Smooth muscle cell (in vitro differentiated cells): ENCODE measurements at regions not wholly inside any gene's neighbourhood (a gene's known extent, or its start where the extent isn't known, plus 50 kb on each side); places are given as distances from the start of the nearest gene placed in this dataset.

ENCODE experiments used
- DNase-seq: peaks from one replicate; lab custom pipeline; 2025; ENCODE audit not compliant: unreplicated experiment; lab: John Stamatoyannopoulos, UW
- H2AFZ ChIP-seq: fragments of 200-600 bp; sonication (generic); 2 replicates; pipeline ENCODE4 v1.6.0; 2016; ENCODE audit warnings: antibody characterized with exemption, low read depth, mild to moderate bottlenecking
- H3F3A ChIP-seq: fragments of 200-600 bp; sonication (generic); 2 replicates; pipeline ENCODE4 v1.6.0; 2017; ENCODE audit warnings: antibody characterized with exemption, low read depth
- H3K27ac ChIP-seq: fragments of 200-600 bp; sonication (generic); 2 replicates; pipeline ENCODE4 v1.5.1; 2016; ENCODE audit warnings: low read depth, mild to moderate bottlenecking
- H3K27me3 ChIP-seq: fragments of 200-600 bp; sonication (generic); 2 replicates; pipeline ENCODE4 v1.6.1; 2016; ENCODE audit warnings: low read depth, mild to moderate bottlenecking
- H3K36me3 ChIP-seq: fragments of 200-600 bp; sonication (generic); 2 replicates; pipeline ENCODE4 v1.5.1; 2016; ENCODE audit warnings: low read depth
- H3K4me1 ChIP-seq: fragments of 200-600 bp; sonication (generic); 2 replicates; pipeline ENCODE4 v1.5.1; 2016; ENCODE audit warnings: low read depth
- H3K4me2 ChIP-seq: fragments of 200-600 bp; sonication (generic); 2 replicates; pipeline ENCODE4 v1.6.0; 2016; ENCODE audit warnings: mild to moderate bottlenecking
- H3K4me3 ChIP-seq: fragments of 200-600 bp; sonication (generic); 2 replicates; pipeline ENCODE4 v1.5.1; 2016; ENCODE audit warnings: mild to moderate bottlenecking
- H3K79me2 ChIP-seq: fragments of 200-600 bp; sonication (generic); 2 replicates; pipeline ENCODE4 v1.6.0; 2016; ENCODE audit warnings: low read depth, mild to moderate bottlenecking
- H3K9ac ChIP-seq: fragments of 200-600 bp; sonication (generic); 2 replicates; pipeline ENCODE4 v1.6.0; 2016; ENCODE audit warnings: low read depth
- H3K9me3 ChIP-seq: fragments of 200-600 bp; sonication (generic); replicated peaks from 2 replicates; pipeline ENCODE4 v1.5.1; 2016; ENCODE audit warnings: low read depth
- H4K20me1 ChIP-seq: fragments of 200-600 bp; sonication (generic); 2 replicates; pipeline ENCODE4 v1.6.0; 2016; ENCODE audit warnings: low read depth
- WGBS: methylation state at CpG from one replicate; pipeline ENCODE4 v1.1.7; 2016; ENCODE audit warnings: low lambda C conversion rate; 5-methylcytosine and 5-hydroxymethylcytosine counted together
- TF ChIP-seq, protein P1 (sequence below): fragments of 200-600 bp; sonication (generic); IDR thresholded peaks from 2 replicates; pipeline ENCODE4 v1.5.1; 2017; ENCODE audit warnings: borderline replicate concordance, mild to moderate bottlenecking, antibody characterized with exemption; ENCODE audit not compliant: insufficient read depth, poor library complexity, severe bottlenecking

DNA sequence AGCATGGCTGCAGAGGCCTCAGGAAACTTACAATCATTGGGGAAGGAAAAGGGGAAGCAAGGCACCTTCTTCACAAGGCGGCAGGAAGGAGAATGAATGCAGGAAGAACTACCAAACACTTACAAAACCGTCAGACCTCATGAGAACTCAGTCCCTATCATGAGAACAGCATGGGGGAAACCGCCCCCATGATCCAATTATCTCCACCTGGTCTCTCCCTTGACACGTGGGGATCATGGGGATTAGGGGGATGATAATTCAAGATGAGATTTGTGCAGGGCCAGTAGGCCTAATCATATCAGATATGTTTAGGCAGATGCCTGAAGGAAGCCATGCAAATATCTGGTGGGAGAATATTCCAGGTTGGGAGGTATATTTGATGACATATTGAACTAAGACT is 1176.4 kb upstream of the CDH18 start:
- 84% methylated on average over 4 of the region's 4 CpGs for WGBS
- TF ChIP-seq, protein P1, sequence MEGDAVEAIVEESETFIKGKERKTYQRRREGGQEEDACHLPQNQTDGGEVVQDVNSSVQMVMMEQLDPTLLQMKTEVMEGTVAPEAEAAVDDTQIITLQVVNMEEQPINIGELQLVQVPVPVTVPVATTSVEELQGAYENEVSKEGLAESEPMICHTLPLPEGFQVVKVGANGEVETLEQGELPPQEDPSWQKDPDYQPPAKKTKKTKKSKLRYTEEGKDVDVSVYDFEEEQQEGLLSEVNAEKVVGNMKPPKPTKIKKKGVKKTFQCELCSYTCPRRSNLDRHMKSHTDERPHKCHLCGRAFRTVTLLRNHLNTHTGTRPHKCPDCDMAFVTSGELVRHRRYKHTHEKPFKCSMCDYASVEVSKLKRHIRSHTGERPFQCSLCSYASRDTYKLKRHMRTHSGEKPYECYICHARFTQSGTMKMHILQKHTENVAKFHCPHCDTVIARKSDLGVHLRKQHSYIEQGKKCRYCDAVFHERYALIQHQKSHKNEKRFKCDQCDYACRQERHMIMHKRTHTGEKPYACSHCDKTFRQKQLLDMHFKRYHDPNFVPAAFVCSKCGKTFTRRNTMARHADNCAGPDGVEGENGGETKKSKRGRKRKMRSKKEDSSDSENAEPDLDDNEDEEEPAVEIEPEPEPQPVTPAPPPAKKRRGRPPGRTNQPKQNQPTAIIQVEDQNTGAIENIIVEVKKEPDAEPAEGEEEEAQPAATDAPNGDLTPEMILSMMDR = no peak
- no peaks in the 10 kb centered on the region for H3K9me3 ChIP-seq
- H4K20me1 ChIP-seq = no peaks in the 10 kb centered on the region
- no peak overlapping the region for H3K4me3 ChIP-seq
- no peaks in the 10 kb centered on the region for H3F3A ChIP-seq
- no peak overlapping the region for H2AFZ ChIP-seq
- no peaks in the 10 kb centered on the region for H3K27me3 ChIP-seq
- no peak for DNase-seq
- no peaks in the 10 kb centered on the region for H3K36me3 ChIP-seq
- H3K79me2 ChIP-seq = no peaks in the 10 kb centered on the region
- H3K4me2 ChIP-seq = no peak overlapping the region
- no peak overlapping the region for H3K9ac ChIP-seq
- no peak overlapping the region for H3K27ac ChIP-seq
- H3K4me1 ChIP-seq = no peaks in the 10 kb centered on the region

- Histone ChIP-seq H3K4me1 (no peaks in the 10 kb centered on the region), H3K4me3 (no peak overlapping the region), H2AFZ (no peak overlapping the region), H3K27ac (no peak overlapping the region), H3K36me3 (no peaks in the 10 kb centered on the region), H3K9me3 (no peaks in the 10 kb centered on the region), H3F3A (no peaks in the 10 kb centered on the region), H3K4me2 (no peak overlapping the region), H3K79me2 (no peaks in the 10 kb centered on the region), H3K27me3 (no peaks in the 10 kb centered on the region), H3K9ac (no peak overlapping the region), H4K20me1 (no peaks in the 10 kb centered on the region)
- TF ChIP-seq, protein P1 = no peak
- WGBS = 96% methylated on average over 3 of the region's 3 CpGs
- no peak for DNase-seq
Observed at GRCh38 chr5:21159510-21160059, 1171.6 kb upstream of the CDH18 start.

DNA sequence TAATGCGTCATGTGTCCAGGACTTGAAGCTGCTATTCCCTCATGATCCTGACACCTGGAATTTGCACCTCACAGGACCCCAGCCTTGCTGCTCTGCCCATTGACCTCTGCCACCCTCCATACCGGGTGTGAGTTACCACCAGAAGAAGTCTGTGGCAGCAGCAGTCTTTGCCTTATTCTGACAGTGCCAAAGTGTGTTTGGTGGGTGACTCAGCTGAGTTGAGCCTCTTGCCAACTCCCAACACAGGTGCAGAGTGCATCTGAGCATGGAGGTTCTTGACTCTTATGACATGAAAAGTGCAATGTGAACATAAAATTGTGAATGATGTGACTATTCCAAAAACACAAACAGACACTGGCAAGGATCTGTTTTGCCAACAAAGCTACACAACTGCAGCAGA is 1166.5 kb upstream of the CDH18 start:
- TF ChIP-seq, protein P1 = no peak
- no peak overlapping the region for H3K4me2 ChIP-seq
- no peaks in the 10 kb centered on the region for H3F3A ChIP-seq
- no peaks in the 10 kb centered on the region for H4K20me1 ChIP-seq
- H3K4me1 ChIP-seq = no peaks in the 10 kb centered on the region
- H2AFZ ChIP-seq = no peak overlapping the region
- 96% methylated on average over 2 of the region's 2 CpGs for WGBS
- H3K9ac ChIP-seq = no peak overlapping the region
- no peaks in the 10 kb centered on the region for H3K27me3 ChIP-seq
- H3K4me3 ChIP-seq = no peak overlapping the region
- no peaks in the 10 kb centered on the region for H3K36me3 ChIP-seq
- no peak for DNase-seq
- H3K9me3 ChIP-seq = no peaks in the 10 kb centered on the region
- H3K79me2 ChIP-seq = no peaks in the 10 kb centered on the region
- H3K27ac ChIP-seq = no peak overlapping the region

- Histone ChIP-seq H3F3A (no peaks in the 10 kb centered on the region), H3K9me3 (peaks cover 3% of the 10 kb centered on the region), H3K4me3 (no peak overlapping the region), H3K4me2 (no peak overlapping the region), H3K79me2 (no peaks in the 10 kb centered on the region), H4K20me1 (no peaks in the 10 kb centered on the region), H2AFZ (no peak overlapping the region), H3K9ac (no peak overlapping the region), H3K27me3 (no peaks in the 10 kb centered on the region), H3K4me1 (no peaks in the 10 kb centered on the region), H3K36me3 (no peaks in the 10 kb centered on the region), H3K27ac (no peak overlapping the region)
- no peak for DNase-seq
- TF ChIP-seq, protein P1 = no peak
Observed at GRCh38 chr5:21152611-21153010, 1164.6 kb upstream of the CDH18 start.
